Hematopoietic multipotent progenitor cell treated with erythropoietin and hydrocortisone succinate and interleukin-3 and kit ligand, for 6 days (in vitro differentiated cells): ENCODE measurements at regions not wholly inside any gene's neighbourhood (a gene's known extent, or its start where the extent isn't known, plus 50 kb on each side); places are given as distances from the start of the nearest gene placed in this dataset.
"Not testable (repeated sequence)": the region's sequence is repeated elsewhere in the genome, so short reads cannot be mapped to it uniquely, and the experiment has no call there.

Source experiments
- DNase-seq: peaks from one replicate; pipeline ENCODE4 v3.0.0-alpha.2; 2015

DNA sequence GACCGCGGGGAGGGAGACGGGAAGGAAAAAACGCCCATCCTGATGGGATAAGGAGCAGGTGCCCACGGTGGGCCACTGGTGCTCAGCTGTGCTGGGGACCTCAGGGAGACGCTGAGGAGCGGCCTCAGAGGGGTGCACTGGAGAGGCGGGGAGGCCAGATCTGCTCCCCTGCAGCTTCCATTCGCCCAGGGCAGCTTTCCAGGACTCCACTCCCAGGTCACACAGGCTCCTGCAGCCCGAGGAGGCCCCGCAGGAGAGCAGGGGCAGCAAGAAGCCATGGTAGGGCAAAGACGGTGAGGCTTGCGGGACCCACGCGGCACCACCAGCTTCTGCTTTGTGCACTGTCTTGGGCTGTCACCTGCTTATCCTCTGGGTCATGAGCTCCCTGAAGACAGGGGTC lies 82.5 kb upstream of the SULF2 start:
- no peak for DNase-seq

DNA sequence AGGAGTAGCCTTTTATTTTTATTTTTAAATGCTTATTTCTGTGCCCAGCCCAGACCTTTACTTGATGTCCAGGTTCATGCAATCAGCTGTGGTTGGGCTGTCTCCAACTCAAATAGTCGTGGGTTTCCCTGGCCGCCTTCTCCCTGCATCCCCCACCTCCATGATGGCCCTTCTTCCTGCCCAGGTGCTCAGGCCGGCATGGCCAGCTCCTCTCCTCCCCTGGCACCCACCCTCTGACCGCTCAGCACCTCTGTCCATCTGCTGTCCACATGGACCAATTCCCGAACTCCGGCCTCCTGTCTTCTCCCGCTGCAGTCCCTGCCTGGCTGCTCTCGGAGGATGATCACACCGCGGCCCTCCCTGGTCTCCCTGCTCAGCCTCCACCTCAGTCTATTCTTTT lies 81.2 kb upstream of the SULF2 start:
- no peak for DNase-seq

DNA sequence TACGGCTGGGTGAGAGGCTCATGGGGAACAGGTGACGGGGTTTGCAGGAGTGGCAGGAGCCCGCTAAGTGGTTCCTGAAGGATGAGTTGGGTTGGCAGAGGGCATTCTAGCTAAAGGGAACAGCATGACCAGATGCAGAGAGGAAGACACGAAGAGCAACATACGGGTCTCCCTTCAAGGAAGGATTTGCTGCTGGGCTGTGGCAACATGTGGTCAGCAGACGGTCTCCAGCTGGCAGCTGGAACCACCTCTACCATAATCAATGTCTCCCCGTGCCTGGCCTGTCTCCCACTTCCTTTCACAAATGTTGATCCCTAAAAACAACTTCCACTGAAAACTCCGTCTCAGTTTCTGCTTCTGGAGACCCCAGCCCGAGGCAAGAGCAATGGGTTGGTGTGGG lies 80.6 kb upstream of the SULF2 start:
- no peak for DNase-seq

DNA sequence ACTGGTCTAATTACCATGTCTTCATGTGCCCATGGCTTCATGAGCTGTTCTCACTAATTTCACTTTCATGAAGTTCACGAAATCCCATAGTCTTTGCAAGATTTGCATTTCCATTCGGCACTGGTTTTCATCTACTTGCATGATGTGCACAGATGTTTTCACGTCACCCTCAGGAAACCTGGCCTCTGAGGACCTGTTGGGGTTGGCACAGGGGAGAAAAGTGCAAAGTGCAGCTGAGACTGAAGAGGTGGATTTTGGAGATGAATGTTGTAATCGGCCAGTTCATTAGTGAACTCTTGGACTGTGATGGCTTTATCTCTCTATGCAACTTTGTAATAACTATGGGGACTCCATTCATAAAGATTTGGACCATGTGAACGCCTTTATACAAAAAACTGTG lies 80.2 kb upstream of the SULF2 start:
- no peak for DNase-seq

DNA sequence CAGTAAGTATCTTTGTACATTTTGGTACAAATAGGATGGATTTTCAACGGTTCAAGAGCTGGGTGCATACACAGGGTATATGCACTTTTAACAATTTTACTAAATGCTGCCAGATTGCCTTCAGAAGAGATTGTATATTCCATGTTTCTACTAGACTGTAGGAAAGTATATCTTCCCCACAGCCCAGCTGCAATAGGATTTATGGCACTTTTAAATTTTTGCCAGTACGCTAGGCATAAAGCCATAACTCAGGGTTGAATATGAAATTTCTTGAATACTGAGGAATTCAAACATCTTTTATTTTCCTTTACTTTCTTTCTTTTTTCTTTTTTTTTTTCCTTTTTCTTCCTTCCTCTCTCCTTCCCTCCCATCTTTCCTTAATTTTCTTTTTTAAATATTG lies 78.7 kb upstream of the SULF2 start:
- no peak for DNase-seq

DNA sequence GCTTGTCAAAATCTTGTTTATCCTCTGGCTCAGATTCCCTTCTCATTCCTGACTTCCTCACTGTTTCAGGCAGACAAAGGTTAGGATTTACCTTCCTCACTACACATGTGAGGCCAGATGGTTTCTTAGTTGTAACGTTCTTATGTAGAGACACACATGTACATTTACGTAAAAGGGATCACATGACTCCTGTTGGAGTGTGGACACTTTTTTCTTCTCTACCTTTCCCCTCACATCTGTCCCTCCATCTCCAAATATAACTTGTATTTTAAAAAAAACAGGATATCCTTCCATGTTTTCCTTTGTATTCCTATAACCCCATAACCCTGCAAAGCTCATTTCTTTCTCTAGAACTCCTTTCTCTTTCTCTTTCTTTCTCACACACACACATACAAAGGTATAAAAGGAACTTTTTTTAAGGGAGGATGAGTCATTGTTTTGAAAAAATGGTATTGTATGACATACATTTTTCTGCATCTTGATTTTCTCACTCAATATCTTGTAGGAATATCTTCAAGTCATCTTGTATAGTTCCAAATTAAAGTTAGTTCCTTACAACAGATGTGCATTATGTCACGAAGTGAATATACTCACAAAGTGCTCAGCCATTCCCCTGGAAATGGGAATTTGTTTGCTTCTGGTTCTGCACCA lies 78.2 kb upstream of the SULF2 start:
- DNase-seq, result no peak

DNA sequence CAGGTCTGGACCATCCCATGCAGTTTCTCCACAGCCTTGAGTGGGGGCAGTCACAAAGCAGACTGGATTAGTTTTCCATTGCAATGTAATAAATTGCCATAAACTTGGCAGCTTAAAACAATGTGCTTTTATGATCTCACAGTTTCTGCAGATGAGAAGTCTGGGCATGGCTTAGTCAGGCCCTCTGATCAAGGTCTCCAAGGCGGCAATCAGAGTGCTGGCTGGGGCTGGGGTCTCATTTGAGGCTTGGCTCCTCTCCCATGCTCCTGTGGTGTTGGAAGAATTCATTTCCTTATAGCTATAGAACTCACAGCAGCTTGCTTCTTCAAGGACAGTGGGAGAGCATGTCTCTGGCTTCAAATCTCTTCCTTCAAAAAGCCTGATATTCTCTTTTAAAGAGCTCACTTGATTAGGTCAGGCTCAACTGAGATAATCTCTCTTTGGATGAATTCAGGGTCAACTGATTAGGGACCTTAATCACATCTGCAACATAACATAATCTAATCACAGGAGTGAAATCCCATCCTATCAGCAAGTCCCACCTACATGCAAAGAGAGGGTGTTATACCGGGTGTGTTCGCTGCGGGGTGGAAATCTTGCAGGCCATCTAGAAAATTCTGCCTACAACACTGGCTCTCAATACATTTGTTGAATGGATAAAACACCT lies 77.4 kb upstream of the SULF2 start:
- no peak for DNase-seq

DNA sequence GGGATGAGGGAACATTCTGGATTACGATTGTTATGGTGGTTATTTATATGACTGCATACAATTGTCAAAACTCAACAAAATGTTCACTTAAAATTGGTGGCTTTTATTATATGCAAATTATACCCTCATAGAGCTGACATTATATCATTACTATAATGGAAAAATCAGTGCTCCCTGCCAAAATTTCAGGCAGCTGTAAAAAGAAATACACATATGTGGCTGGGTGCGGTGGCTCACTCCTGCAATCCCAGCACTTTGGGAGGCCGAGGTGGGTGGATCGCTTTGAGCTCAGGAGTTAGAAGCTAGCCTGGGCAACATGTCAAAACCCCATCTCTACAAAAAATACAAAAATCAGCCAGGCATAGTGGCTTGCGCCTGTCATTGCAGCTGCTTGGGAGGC lies 75.8 kb upstream of the SULF2 start:
- DNase-seq, result no peak

DNA sequence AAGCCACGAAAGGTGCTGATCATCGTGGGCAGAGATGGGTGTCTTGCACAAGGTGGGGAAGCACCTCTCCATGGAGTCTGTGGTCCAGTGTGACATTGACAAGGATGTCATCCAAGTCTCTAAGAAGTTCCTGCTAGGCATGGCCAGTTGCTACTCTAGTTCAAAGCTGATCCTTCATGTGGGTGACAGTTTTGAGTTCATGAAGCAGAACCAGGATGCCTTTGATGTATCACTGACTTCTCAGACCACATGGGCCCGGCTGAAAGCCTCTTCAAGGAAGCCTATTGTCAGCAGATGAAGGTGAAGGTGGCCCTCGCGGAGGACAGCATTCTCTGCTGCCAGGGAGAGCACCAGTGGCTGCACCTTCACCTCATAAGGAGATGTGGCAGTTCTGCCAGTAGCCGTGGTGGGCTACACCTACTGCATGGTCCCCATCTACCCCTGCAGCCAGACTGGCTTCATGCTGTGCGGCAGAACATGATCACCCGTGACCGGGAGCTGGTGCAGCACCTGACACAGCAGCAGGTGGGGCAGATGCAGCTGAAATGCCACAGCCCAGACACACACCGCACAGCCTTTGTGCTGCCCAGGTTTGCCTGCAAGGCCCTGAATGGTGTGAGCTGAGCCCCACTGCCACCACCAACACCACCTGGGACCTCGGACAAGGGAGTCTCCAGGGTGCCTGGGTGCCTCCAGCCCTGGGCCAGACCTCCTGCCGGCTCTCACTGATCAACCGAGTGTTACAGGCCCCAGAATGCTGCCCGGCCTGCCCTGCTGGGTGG lies 75.0 kb upstream of the SULF2 start:
- DNase-seq, result no peak

DNA sequence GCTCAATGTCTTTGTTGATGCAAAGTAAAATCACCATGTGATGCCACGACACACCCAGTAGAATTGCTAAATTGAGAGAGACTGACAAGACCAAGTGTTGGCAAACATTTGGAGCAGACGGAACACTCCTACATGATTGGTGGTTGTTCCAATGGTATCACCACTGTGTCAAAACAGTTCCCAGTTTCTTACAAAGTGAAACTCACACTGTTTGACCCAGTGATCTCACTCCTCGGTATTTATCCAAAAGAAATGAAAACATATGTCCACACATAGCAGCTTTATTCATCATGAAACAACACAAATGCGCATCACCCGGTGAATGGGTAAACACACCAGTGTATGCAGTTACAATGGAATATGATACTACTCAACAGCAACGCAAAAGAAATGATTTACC lies 74.0 kb upstream of the SULF2 start:
- no peak for DNase-seq

DNA sequence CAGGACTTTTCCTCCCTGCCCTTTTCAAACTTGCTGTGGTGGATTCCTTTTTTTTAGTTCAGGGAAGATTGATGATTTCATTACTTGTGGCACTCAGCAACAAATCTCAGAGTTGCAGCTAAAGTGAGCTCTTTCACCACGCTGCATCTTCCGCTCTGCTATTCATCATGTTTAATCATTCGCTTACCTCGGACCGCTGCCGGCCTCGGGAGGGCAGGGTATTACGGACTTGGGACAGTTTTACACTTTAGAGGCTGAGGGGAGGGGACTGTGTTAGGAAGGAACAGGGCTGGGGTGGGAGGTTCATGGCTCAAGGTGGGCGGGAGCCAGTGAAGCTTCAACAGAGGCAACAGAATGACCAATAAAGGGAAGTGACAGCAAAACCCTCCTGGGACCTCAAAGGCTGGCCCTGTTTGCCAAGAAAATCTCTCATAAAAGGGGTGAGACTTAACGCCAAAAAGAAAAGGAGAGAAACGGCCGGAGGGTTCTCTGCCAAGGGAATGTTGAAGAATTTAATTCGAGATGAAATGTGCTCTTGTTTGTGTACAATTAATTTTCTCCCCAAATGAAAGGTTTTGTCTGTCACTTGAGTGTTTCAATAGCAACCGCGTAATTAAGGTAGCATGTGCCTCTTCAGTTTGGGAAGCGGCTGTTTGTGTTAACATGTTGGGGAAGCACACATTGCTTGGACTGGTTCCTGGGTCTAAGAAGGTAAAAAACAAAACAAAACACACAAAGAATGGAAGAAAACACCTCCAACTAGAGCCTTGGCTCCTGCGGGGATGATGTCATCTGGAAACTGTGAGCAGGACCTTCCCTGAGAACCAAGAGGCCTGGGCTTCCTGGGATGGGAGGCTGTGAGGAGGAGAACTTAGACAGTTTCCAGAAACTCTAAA lies 72.5 kb upstream of the SULF2 start:
- no peak for DNase-seq

DNA sequence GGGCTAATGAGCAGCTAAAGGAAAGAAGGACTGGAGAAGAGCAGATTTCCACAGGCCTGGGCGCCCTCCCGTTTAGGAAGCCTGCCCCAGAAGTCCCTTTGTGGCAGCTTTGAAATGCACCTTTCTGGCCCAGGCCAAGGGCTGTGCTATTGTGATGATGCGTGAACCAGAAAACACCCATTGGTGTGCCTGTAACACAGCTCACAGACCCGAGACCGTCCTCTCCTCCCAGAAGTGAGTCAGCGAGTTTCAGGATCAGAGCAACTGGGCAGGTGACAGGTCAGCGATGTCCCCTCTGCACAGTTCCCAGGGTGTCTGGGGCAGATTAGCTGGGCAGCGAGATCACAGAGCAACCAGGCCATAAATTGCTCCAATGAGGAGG lies 71.9 kb upstream of the SULF2 start:
- DNase-seq, result no peak

DNA sequence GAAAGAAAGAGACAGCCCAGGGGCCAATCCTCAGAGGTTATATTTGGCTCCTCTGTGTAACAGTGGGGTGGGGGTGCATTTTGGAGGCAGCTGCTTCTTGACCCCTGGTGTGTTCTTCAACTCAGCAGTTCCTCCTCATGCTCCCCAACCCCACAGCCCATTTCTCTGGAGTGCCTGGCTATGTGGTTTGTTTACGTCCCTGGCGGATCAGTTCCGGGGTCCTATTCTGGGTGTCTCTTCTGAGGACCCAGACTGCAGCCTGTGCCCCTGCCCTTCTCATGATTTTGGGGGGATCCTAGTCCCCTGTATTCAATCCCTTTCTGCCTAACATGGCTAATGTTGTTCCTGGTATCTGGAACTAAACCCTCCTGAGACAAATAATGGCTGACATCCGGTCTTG lies 70.5 kb upstream of the SULF2 start:
- DNase-seq, result no peak

DNA sequence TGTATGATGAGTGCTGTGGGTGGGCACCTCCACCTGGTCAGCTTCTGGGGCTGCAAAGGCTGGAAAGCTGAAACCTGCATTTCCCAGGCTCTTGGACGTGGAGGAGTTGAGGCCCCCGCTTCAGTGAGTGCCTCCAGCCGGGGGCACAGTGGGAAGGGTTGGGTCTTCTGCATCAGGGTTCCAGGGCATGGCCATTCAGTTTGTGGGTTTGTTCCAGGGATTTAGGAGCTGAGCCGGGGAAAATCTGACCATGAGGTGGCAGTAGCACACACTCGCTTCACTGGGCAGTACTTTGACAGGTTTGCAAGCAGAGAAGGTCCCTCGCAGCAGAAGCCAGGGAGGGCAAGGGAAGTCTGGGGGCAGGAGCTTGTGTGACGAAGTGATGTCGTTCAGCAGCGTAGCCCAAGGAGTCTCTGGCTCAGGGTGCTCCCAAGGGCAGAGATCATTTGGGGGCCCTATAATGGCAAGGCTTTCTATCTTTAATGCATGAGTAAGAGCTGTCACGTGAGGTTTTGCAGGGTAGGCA lies 69.5 kb upstream of the SULF2 start:
- DNase-seq, result peak; percentile 27

DNA sequence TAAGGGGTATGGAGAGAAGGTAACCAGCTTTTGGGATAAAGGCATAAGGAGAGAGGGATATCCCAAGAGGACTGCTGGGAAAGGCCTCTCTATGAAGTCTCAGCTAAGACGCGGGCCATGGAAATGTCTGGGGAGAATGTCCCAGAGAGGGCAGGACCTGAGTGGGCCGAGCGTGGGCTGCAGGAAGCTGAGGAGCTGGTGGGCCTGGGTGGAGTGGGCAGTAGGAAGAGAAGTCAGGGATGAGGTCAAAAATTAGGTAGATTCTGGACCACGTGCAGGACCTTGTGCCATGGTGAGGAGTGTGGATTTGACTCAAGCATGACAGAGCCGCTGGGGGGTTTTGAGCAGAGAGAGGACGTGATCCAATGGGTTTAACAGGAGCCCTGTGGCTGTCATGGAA lies 66.5 kb upstream of the SULF2 start:
- DNase-seq, result no peak

DNA sequence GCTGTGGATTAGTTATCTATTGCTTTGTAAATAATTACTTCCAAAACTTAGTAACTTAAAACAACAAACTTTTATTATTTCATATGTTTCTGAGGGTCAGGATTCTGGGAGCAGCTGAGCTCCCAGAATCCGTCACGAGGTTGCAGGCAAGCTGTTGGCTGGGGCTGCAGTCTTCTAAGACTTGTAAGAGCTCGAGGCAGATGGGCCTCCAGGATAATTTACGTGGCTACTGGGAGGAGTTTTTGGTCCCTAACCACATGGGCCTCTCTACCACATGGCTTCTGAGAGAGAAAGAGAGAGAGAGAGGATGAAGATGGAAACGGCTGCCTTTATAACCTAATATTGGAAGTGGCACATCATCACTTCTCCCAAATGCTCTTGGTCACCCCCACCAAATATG lies 64.9 kb upstream of the SULF2 start:
- DNase-seq, result no peak

DNA sequence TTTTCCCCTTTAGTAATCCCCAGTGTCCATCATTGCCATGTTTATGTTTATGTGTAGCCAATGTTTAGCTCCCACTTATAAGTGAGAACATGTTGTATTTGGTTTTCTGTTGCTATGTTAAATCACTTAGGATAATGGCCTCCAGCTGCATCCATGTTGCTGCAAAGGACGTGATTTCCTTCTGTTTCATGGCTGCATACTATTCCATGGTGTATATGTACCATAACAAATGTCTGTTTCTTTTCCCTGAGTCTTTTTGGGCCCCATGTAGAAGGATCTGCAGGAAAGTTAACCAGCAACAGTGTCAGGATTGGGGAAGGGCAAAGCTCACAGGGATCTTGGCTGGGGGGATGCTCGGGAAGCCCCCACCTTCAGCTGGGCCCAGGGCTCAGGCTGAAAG lies 64.3 kb upstream of the SULF2 start:
- DNase-seq, result no peak

DNA sequence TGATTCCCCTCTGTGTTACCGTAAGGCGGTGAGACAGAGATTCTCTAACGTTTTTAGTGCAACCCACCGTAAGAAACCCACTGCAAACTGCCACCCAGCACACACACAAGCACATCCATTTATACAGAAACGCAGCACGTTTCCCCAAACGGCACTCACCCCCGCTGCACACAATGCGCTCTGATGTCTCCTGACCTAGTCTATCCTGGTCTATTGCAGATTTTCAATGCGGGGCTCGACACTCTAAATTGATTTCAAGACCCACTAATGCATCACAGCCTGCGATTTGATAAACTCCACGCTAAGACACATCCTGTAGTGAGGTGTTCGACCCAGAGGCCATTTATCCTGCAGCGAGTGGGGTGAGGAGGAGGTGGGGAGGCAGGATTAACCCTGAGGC lies 63.7 kb upstream of the SULF2 start:
- DNase-seq, result no peak

DNA sequence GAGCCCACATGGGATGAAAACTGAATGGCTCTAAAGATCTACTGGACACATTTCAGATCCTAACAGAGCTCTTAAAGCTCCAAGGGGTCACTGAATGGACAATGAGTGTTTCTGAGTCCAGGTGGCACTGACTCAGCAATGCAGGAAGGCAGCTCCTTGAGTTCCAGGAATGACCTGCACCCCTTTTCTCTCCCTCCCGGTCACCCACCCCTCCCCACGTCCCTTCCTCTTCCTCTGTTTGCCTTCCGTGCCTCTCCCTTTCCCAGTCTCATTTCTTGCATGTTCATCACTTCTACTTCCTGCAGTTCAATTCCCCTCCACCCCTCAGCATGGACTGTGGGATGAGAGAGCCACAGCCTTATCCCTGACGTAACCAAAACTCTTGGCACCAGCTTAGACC lies 63.3 kb upstream of the SULF2 start:
- DNase-seq, result not testable (repeated sequence)

DNA sequence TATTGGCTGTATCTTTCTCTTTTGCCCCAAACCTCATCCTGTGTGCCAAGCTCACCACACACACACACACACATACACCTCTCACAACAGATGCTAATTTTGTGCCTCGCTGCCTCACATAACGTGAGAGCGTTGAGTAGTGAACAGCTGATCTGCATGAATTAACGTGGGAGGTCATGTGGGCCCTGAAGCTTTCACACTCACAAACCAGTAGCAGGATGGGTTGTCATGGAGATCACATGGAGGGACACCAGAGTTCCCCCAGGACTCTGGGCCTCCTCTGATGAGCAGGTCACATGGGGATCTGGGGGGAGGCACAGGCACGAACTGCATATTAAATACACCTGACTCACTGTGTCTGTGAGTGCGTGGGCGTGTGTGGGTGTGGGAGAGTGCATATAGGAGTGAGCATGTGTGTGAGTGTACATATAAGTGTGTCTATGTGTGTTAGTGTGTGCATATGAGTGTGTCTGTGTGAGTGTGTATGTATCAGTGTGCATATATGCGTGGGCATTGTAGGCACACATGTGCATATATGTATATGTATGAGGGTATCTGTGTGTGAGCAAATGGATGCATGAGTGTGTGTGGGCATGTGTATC lies 62.7 kb upstream of the SULF2 start:
- DNase-seq, result no peak

DNA sequence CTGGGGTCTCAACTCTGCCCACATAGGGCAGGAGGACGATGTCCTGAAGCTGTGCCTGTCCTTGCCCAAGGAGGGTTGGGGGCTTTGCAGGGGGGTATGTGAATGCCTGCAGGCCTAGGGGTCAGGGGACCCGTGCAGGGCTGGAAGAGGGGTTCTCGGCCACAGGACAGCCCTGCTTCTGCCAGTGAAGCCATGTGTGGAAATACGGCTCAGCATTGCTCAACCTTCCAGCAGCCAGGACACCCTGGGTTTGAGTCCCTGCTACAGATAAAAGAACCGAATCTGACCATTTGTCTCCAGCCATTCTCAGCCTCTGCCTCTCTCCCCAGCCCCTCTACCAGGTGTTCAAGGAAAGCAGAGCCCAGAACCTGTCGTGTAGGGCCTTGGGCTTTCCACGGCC lies 61.9 kb upstream of the SULF2 start:
- DNase-seq, result not testable (repeated sequence)

DNA sequence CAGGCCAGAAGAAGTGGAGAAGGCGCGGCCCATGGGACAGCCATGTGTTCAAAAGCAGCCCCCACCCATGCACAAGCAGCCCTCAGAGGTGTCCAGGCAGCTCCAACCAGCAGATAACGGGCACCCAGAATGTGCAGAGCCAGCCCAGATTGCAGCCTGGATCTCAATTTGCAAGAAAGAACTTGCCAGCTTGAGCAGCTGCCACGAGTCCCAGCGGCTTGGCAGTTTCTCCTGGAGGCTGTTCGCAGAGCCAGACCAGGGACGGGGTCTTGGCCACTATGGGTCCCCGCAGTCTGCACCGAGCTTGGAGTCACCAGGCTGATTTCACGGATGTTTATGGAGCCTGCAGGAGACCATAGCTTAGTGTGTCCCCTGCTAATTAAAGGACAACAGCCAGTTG lies 61.4 kb upstream of the SULF2 start:
- DNase-seq, result not testable (repeated sequence)
